ENCODE measurements at regions not wholly inside any gene's neighbourhood (a gene's known extent, or its start where the extent isn't known, plus 50 kb on each side); places are given as distances from the start of the nearest gene placed in this dataset.

DNA sequence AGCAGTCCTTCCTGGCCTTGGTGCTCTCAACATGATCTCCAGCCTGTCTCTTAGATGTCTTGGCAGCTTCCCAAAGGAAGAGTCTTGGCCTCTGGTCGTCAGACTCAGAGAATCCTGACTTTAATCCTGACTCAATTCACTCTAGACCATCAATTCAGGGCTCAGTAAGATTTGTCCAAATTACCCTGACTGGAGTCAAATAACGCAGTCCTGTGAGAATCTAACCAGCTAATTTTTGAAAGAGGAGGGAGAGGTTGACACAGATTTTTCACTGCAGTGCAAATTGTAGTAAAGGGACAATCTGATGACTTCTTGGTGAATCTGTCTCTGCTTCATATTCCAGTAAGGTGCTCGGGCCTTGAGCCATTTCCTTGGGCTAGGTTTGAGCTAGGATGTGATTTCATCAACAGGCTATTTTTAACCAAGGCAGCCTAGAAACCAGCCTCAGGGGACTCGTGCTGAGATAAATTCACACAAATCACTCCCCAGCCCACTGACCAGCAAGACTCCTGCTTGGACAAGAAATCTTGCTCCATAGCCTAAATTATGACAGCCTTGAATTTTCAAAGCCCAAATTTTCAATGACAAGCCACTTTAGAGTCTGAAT, 257.4 kb downstream of the ENC1 start:
- H3K27me3 ChIP-seq (ENCODE audit: insufficient read depth, low read length): no peaks in the 10 kb centered on the region

DNA sequence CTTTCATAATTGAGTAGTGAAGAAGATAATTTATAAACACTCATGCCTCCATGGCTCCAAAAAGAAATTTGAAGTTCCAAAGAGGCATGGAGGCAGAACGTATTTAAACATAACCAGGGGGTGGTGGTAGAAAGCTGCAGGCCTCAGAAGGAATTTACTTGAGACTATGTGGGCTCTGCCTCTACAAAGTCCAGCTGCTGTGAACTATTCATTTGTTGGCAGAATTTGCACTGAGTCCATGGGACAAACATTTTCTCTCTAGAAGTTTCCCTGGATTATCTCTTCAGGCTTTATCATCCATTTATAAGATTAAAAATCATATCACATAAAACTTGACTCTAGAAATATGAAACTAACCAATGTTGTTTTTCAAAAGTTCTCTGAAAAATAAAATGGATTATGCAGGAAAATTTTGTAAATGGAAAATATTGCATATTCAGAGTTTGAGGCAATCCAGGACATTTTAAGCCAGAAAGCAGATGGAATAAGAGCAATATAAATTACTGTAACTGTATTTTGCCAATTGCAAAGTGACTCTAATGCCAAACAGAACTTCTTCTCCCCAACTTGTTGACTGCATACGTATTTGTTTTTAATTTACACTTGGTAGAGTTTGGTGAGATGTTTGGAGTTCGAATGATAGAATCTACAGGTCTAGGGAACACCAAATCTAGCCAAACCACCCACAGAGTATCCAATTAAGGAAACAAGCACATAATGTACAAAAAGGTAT, 258.2 kb downstream of the ENC1 start:
- H3K36me3 ChIP-seq (ENCODE audit: insufficient read depth, low read depth, low read length): no peaks in the 10 kb centered on the region
- no peaks in the 10 kb centered on the region for H3K4me1 ChIP-seq (ENCODE audit: insufficient read depth, low read length)
- no peaks in the 10 kb centered on the region for H3K9me3 ChIP-seq (ENCODE audit: insufficient read depth, low read depth, low read length)
- no peak overlapping the region for H3K4me3 ChIP-seq (ENCODE audit: low read length)
- H3K27me3 ChIP-seq (ENCODE audit: insufficient read depth, low read length): no peaks in the 10 kb centered on the region
- no peak overlapping the region for H3K27ac ChIP-seq (ENCODE audit: low read length)
- no peak overlapping the region for H3K9ac ChIP-seq (ENCODE audit: low read depth, low read length)

More for the DNA sequence above, 257.4 kb downstream of the ENC1 start:
- peaks cover 6% of the 10 kb centered on the region; the same call in 1 of the 2 replicates for H3K9me3 ChIP-seq (ENCODE audit: insufficient read depth, low read depth, low read length)
- H3K9ac ChIP-seq (ENCODE audit: low read depth, low read length): no peak overlapping the region
- no peaks in the 10 kb centered on the region for H3K4me1 ChIP-seq (ENCODE audit: insufficient read depth, low read length)
- no peak overlapping the region for H3K27ac ChIP-seq (ENCODE audit: low read length)
- H3K36me3 ChIP-seq (ENCODE audit: insufficient read depth, low read depth, low read length): no peaks in the 10 kb centered on the region
- no peak overlapping the region for H3K4me3 ChIP-seq (ENCODE audit: low read length)

DNA sequence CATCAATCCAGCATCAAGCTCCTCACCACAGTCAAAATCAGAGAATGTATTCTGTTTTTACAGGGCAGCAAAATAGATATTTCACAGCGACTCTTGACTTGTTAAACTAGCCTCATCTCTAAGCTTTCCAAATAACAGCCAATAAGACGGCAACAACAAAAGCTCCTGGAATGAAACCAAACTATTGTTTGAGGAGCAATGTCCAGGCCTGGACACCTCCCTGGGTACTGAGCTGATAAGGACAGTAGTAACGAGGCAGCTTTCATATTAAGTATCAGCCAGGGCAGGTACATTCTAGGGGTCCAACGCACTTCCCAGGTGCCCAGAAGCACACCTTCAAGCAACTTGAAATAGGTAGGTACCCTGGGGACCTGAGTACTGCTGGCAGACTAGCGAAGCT, 260.3 kb downstream of the ENC1 start:
- H3K4me1 ChIP-seq (ENCODE audit: insufficient read depth, low read length): no peaks in the 10 kb centered on the region
- no peak overlapping the region for H3K4me3 ChIP-seq (ENCODE audit: low read length)
- no peaks in the 10 kb centered on the region for H3K9me3 ChIP-seq (ENCODE audit: insufficient read depth, low read depth, low read length)
- H3K9ac ChIP-seq (ENCODE audit: low read depth, low read length): no peak overlapping the region
- no peak overlapping the region for H3K27ac ChIP-seq (ENCODE audit: low read length)
- no peaks in the 10 kb centered on the region for H3K27me3 ChIP-seq (ENCODE audit: insufficient read depth, low read length)
- H3K36me3 ChIP-seq (ENCODE audit: insufficient read depth, low read depth, low read length): no peaks in the 10 kb centered on the region

DNA sequence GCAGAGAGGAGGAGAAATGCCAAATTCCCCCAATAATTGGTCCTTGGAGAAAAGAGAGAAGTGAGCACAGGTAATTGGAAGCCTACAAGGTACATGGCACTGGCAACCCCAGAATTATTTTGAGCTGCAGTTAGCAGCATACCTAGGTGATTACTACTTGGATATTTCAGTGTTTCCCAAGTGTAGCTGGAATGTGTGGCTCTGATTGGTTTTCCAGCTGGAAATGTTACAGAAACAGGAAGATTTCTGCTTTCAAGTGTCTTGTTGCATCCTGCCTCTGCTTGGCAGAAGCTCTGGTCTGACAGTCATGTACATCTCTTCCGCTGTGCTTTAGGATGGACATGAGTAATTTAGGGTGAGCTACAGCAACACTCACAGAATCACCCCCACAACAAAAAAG, 262.1 kb downstream of the ENC1 start:
- Histone ChIP-seq H3K4me3 (ENCODE audit: low read length) (no peak overlapping the region), H3K27ac (ENCODE audit: low read length) (no peak overlapping the region), H3K9me3 (ENCODE audit: insufficient read depth, low read depth, low read length) (no peaks in the 10 kb centered on the region), H3K9ac (ENCODE audit: low read depth, low read length) (no peak overlapping the region), H3K27me3 (ENCODE audit: insufficient read depth, low read length) (no peaks in the 10 kb centered on the region), H3K4me1 (ENCODE audit: insufficient read depth, low read length) (no peaks in the 10 kb centered on the region), H3K36me3 (ENCODE audit: insufficient read depth, low read depth, low read length) (no peaks in the 10 kb centered on the region)

DNA sequence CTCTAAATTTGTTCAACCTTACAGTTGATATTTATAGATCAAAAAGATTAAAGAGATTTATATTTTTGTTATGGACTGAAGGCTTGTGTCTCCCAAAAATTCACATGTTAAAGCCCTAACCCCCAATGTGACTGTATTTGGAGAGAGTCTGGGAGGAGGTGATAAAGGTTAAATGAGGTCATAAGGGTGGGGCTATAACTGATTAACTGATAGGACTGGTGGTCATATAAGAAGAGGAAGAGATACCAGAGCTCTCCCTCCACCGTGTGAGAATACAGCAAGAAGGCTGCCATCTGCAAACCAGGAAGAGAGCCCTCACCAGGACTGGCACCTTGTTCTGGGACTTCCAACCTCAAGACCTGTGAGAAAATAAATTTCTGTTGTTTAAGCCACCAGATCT, 264.3 kb downstream of the ENC1 start:
- Histone ChIP-seq H3K27ac (ENCODE audit: low read length) (no peak overlapping the region), H3K4me3 (ENCODE audit: low read length) (no peak overlapping the region), H3K36me3 (ENCODE audit: insufficient read depth, low read depth, low read length) (no peaks in the 10 kb centered on the region), H3K9ac (ENCODE audit: low read depth, low read length) (no peak overlapping the region), H3K27me3 (ENCODE audit: insufficient read depth, low read length) (no peaks in the 10 kb centered on the region), H3K4me1 (ENCODE audit: insufficient read depth, low read length) (no peaks in the 10 kb centered on the region), H3K9me3 (ENCODE audit: insufficient read depth, low read depth, low read length) (no peaks in the 10 kb centered on the region)

DNA sequence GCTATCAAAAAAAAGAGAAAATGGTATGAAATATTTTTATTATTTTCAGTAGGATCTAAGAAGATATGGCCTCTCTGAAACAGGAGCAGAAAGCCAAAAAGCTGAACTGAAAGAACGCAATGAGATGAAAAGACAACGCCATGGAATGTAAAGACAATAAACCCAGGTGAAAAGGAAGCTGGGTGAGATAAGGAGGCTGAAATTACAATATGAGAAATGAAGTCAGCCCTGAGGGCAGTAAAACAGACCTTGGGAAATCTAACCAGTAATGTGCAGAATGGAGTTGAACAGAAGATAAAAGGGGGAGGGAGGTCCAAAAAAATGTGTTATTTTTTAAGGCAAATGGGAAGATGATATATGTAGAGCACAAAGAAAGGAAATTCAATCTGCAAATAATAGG, 265.3 kb downstream of the ENC1 start:
- Histone ChIP-seq H3K27me3 (ENCODE audit: insufficient read depth, low read length) (no peaks in the 10 kb centered on the region), H3K36me3 (ENCODE audit: insufficient read depth, low read depth, low read length) (no peaks in the 10 kb centered on the region), H3K4me3 (ENCODE audit: low read length) (no peak overlapping the region), H3K4me1 (ENCODE audit: insufficient read depth, low read length) (no peaks in the 10 kb centered on the region), H3K9me3 (ENCODE audit: insufficient read depth, low read depth, low read length) (no peaks in the 10 kb centered on the region), H3K27ac (ENCODE audit: low read length) (no peak overlapping the region), H3K9ac (ENCODE audit: low read depth, low read length) (no peak overlapping the region)

DNA sequence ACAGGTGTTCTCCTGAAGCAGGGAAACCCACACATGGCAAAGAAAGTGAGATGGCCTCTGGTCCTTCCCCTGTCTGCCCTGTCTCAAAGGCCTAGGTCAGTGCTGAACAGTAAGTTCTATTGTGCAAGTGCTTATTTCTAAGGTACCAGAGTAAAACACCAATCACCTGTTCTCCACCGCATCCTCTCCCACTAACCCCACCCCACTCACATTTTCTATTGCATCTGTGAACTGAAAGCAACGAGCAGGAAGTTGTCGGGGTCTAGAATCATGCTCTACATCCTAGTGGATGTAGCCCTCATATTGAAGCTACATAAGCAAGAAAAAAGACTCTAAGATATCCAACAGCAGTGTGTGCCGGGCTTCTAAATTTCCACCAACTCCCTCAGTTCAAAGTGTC, 265.9 kb downstream of the ENC1 start:
- Histone ChIP-seq H3K27me3 (ENCODE audit: insufficient read depth, low read length) (no peaks in the 10 kb centered on the region), H3K27ac (ENCODE audit: low read length) (no peak overlapping the region), H3K4me1 (ENCODE audit: insufficient read depth, low read length) (no peaks in the 10 kb centered on the region), H3K9me3 (ENCODE audit: insufficient read depth, low read depth, low read length) (no peaks in the 10 kb centered on the region), H3K36me3 (ENCODE audit: insufficient read depth, low read depth, low read length) (no peaks in the 10 kb centered on the region), H3K4me3 (ENCODE audit: low read length) (no peak overlapping the region), H3K9ac (ENCODE audit: low read depth, low read length) (no peak overlapping the region)

DNA sequence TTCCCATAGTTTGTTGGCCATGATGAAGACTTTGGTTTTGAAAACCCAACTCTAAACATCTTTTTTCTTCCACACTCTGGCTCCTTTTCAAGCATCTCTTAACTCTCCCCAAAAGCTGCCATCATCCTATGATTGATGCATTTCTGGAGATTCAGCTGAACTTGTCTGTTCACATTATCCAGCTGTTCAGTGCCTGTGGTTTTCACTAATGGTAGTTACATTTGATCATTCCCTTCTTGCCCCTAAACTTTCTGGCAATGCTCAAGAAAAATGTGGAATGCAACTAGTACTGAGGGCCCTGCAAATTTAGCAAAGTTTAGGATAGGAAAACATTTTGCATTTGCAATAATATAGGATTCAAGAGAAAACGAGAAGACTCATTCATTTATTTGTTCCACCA, 267.5 kb downstream of the ENC1 start:
- Histone ChIP-seq H3K4me1 (ENCODE audit: insufficient read depth, low read length) (no peaks in the 10 kb centered on the region), H3K36me3 (ENCODE audit: insufficient read depth, low read depth, low read length) (no peaks in the 10 kb centered on the region), H3K27ac (ENCODE audit: low read length) (no peak overlapping the region), H3K9ac (ENCODE audit: low read depth, low read length) (no peak overlapping the region), H3K27me3 (ENCODE audit: insufficient read depth, low read length) (no peaks in the 10 kb centered on the region), H3K9me3 (ENCODE audit: insufficient read depth, low read depth, low read length) (no peaks in the 10 kb centered on the region), H3K4me3 (ENCODE audit: low read length) (no peak overlapping the region)

DNA sequence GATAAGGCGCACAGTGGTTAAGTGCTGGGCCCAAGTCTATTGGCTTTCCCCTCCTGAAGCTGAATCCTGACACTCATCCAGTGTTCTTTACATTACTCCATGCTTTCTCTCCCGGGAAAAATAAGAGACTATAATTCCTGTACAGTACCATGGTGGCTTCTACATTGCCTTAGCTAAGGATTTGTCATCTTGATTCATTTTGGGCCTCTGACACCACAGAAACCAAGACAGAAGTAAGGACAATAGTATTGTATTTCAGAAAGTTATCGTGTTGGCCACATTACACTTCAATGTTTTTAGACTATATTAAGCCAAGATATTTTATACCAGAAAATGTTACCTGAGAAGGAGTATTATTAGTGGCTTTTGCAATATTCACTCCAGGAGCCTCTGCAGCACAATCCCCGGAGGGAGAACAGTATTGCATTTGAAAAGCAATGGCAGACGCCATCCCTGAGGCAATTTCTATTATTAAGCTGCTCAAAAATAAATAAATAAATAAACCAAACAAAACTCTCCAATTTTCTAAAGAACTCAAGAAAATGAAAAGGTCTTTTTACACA, 267.9 kb downstream of the ENC1 start:
- Histone ChIP-seq H3K4me1 (ENCODE audit: insufficient read depth, low read length) (no peaks in the 10 kb centered on the region), H3K4me3 (ENCODE audit: low read length) (no peak overlapping the region), H3K9ac (ENCODE audit: low read depth, low read length) (no peak overlapping the region), H3K36me3 (ENCODE audit: insufficient read depth, low read depth, low read length) (no peaks in the 10 kb centered on the region), H3K27me3 (ENCODE audit: insufficient read depth, low read length) (no peaks in the 10 kb centered on the region), H3K27ac (ENCODE audit: low read length) (no peak overlapping the region), H3K9me3 (ENCODE audit: insufficient read depth, low read depth, low read length) (no peaks in the 10 kb centered on the region)

DNA sequence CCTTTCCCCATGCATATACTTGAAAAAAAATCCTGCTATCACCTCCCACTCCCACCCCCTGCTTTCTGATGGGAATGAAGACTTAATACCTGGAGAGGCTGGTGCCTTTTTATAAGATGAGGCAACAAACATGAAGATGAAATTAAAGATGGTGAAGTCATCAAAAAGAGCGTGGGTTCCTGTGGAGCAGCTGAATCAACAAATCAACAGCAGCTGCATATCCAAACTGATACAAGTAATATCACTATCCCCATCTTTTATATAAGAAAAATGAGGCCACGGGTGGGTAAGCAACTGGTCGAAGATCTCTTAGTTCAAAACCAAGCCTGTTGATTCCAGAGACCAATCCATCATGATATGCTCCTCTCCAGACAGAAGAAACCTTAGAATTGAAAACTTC, 268.5 kb downstream of the ENC1 start:
- Histone ChIP-seq H3K27me3 (ENCODE audit: insufficient read depth, low read length) (no peaks in the 10 kb centered on the region), H3K4me3 (ENCODE audit: low read length) (no peak overlapping the region), H3K9me3 (ENCODE audit: insufficient read depth, low read depth, low read length) (no peaks in the 10 kb centered on the region), H3K4me1 (ENCODE audit: insufficient read depth, low read length) (no peaks in the 10 kb centered on the region), H3K27ac (ENCODE audit: low read length) (no peak overlapping the region), H3K9ac (ENCODE audit: low read depth, low read length) (no peak overlapping the region), H3K36me3 (ENCODE audit: insufficient read depth, low read depth, low read length) (no peaks in the 10 kb centered on the region)

DNA sequence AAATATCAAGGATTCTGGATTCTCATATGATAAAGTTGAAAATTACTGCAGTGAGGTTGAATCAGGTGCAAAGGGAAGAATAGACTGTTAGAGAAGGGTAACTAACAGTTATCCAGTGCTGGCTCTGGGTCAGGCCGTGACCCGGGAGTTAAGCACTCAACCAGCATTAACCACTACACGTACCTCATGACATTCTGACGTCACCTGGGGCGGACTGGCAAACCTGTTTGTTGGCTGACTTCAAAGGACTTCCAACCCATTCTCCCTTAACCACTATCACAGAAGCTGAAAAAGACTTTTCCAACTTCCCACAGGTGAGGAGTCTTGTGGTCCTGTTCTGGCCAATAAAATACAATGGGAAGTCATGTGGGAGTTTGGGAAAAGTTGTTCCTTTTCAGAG, 268.9 kb downstream of the ENC1 start:
- H3K27me3 ChIP-seq (ENCODE audit: insufficient read depth, low read length): no peaks in the 10 kb centered on the region
- H3K4me1 ChIP-seq (ENCODE audit: insufficient read depth, low read length): no peaks in the 10 kb centered on the region
- H3K9me3 ChIP-seq (ENCODE audit: insufficient read depth, low read depth, low read length): no peaks in the 10 kb centered on the region
- H3K36me3 ChIP-seq (ENCODE audit: insufficient read depth, low read depth, low read length): no peaks in the 10 kb centered on the region
- H3K27ac ChIP-seq (ENCODE audit: low read length): no peak overlapping the region
- no peak overlapping the region for H3K9ac ChIP-seq (ENCODE audit: low read depth, low read length)
- no peak overlapping the region for H3K4me3 ChIP-seq (ENCODE audit: low read length)

DNA sequence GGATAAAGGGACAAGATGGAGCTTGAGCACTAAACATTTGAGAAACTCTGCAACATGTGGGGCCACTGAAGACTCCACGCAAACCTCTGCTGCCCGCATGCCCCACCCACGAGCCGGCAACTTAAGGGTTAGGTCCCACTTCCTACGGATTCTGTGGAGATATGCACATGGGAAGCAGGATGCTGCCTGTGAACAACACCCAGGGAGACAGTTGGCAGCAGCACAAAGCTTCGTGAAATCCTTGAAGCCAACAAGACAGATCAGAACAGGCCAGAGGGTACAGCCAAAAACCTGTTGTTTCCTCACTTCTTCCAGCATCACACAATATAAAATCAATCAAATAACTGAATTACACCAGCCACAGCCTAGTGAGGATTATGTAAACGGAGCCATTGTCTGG, 270.4 kb downstream of the ENC1 start:
- Histone ChIP-seq H3K27me3 (ENCODE audit: insufficient read depth, low read length) (no peaks in the 10 kb centered on the region), H3K4me1 (ENCODE audit: insufficient read depth, low read length) (no peaks in the 10 kb centered on the region), H3K9me3 (ENCODE audit: insufficient read depth, low read depth, low read length) (no peaks in the 10 kb centered on the region), H3K27ac (ENCODE audit: low read length) (no peak overlapping the region), H3K36me3 (ENCODE audit: insufficient read depth, low read depth, low read length) (no peaks in the 10 kb centered on the region), H3K9ac (ENCODE audit: low read depth, low read length) (no peak overlapping the region), H3K4me3 (ENCODE audit: low read length) (no peak overlapping the region)
